ENCODE measurements at regions not wholly inside any gene's neighbourhood (a gene's known extent, or its start where the extent isn't known, plus 50 kb on each side); places are given as distances from the start of the nearest gene placed in this dataset.

GRCh38 chr7:96447109-96447645, 125.3 kb upstream of the SLC25A13 start:
- no peak for DNase-seq (ENCODE audit: extremely low read depth, insufficient read length)
- no peaks in the 10 kb centered on the region for H3K27me3 ChIP-seq (replicated peaks; ENCODE audit: control insufficient read depth, insufficient read depth, low read length)
- TF ChIP-seq, protein P1, sequence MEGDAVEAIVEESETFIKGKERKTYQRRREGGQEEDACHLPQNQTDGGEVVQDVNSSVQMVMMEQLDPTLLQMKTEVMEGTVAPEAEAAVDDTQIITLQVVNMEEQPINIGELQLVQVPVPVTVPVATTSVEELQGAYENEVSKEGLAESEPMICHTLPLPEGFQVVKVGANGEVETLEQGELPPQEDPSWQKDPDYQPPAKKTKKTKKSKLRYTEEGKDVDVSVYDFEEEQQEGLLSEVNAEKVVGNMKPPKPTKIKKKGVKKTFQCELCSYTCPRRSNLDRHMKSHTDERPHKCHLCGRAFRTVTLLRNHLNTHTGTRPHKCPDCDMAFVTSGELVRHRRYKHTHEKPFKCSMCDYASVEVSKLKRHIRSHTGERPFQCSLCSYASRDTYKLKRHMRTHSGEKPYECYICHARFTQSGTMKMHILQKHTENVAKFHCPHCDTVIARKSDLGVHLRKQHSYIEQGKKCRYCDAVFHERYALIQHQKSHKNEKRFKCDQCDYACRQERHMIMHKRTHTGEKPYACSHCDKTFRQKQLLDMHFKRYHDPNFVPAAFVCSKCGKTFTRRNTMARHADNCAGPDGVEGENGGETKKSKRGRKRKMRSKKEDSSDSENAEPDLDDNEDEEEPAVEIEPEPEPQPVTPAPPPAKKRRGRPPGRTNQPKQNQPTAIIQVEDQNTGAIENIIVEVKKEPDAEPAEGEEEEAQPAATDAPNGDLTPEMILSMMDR (IDR thresholded peaks at IDR 0.05; ENCODE audit: insufficient read depth, low read length, poor library complexity, severe bottlenecking): no peak
- no peaks in the 10 kb centered on the region for H3K36me3 ChIP-seq (ENCODE audit: control insufficient read depth, insufficient read depth, low read length)
- H3K4me3 ChIP-seq (replicated peaks; ENCODE audit: low read depth, low read length): no peak overlapping the region

DNA sequence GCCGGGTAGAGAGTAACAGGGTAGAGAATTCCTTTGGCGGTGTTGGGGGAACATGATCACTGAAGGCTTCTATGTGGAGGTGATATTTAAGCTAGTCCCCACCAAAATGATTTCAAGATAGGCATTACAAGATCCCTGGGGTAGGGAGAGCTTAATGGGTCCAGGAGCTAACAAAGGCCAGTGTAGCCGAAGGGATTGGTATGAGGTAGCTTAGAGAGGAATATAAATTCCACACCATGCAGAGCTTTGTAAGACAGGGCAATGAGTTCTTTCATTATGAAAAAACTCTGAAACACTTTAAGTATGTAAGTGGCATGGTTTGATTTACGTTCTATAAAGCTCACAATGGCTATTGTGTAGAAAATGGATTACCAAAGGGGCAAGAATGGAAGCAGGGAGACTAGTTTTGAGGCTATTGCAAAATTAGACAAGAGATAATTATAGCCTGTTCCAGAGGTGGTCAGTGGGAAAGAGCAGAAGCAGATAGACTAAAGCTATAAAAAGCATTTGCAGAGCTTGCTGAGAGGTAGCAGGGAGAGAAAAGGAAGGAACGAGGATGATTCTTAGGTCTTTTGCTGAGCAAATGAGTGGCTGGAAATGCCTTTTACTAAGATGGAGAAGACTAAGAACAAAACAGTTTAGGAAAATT, 119.7 kb upstream of the SLC25A13 start:
- TF ChIP-seq, protein P1 (IDR thresholded peaks at IDR 0.05; ENCODE audit: insufficient read depth, low read length, poor library complexity, severe bottlenecking): no peak
- Histone ChIP-seq H3K27me3 (replicated peaks; ENCODE audit: control insufficient read depth, insufficient read depth, low read length) (no peaks in the 10 kb centered on the region), H3K4me3 (replicated peaks; ENCODE audit: low read depth, low read length) (no peak overlapping the region), H3K36me3 (ENCODE audit: control insufficient read depth, insufficient read depth, low read length) (no peaks in the 10 kb centered on the region)
- DNase-seq (ENCODE audit: extremely low read depth, insufficient read length): no peak

GRCh38 chr7:96440328-96440727, 118.4 kb upstream of the SLC25A13 start:
- TF ChIP-seq, protein P1 (IDR thresholded peaks at IDR 0.05; ENCODE audit: insufficient read depth, low read length, poor library complexity, severe bottlenecking): no peak
- no peak for DNase-seq (ENCODE audit: extremely low read depth, insufficient read length)
- H3K4me3 ChIP-seq (replicated peaks; ENCODE audit: low read depth, low read length): no peak overlapping the region
- no peaks in the 10 kb centered on the region for H3K36me3 ChIP-seq (ENCODE audit: control insufficient read depth, insufficient read depth, low read length)
- no peaks in the 10 kb centered on the region for H3K27me3 ChIP-seq (replicated peaks; ENCODE audit: control insufficient read depth, insufficient read depth, low read length)

DNA sequence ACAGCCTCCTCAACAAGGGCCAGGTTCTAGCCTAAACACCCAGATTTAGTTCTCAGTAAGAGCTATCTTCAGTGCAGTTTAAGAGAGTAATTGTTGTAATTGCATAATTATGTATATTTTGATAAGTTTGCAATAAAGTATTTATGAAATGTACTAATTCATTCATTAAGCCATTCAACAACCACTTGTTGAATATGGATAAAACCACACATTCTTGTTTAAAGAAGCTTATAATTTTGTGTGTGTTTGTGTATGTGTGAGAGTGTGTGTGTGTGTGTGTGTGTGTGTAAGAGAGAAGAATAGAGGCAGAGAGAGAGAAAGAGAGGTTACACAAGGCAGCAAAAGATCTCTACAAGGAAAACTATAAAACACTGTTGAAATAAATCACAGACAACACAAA, 115.0 kb upstream of the SLC25A13 start:
- Histone ChIP-seq H3K27me3 (replicated peaks; ENCODE audit: control insufficient read depth, insufficient read depth, low read length) (no peaks in the 10 kb centered on the region), H3K4me3 (replicated peaks; ENCODE audit: low read depth, low read length) (no peak overlapping the region), H3K36me3 (ENCODE audit: control insufficient read depth, insufficient read depth, low read length) (no peaks in the 10 kb centered on the region)
- TF ChIP-seq, protein P1 (IDR thresholded peaks at IDR 0.05; ENCODE audit: insufficient read depth, low read length, poor library complexity, severe bottlenecking): no peak
- DNase-seq (ENCODE audit: extremely low read depth, insufficient read length): no peak

DNA sequence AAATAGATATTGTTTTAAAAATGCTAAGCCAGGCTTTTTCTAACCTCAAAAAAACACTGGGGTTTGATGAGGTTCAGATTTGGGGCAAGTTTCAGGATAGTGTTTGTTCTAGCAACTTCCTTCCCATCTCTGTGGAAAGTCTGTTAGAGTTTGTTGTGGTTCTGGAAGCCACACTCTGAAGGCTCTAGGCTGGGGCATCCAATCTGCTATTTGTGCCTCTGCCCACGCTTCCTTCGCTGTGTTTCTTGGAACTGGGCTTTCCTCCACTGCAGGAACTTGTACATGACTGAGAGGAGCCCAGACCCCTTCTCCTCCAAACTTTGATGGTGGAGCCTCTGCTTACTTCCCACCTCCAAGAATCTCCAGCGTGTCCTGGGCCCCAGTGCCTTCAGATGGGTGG, 108.5 kb upstream of the SLC25A13 start:
- H3K4me3 ChIP-seq (replicated peaks; ENCODE audit: low read depth, low read length): no peak overlapping the region
- H3K36me3 ChIP-seq (ENCODE audit: control insufficient read depth, insufficient read depth, low read length): no peaks in the 10 kb centered on the region
- no peaks in the 10 kb centered on the region for H3K27me3 ChIP-seq (replicated peaks; ENCODE audit: control insufficient read depth, insufficient read depth, low read length)
- no peak for DNase-seq (ENCODE audit: extremely low read depth, insufficient read length)
- TF ChIP-seq, protein P1 (IDR thresholded peaks at IDR 0.05; ENCODE audit: insufficient read depth, low read length, poor library complexity, severe bottlenecking): no peak

All from GM06990 (cell line).